ENCODE measurements at regions not wholly inside any gene's neighbourhood (a gene's known extent, or its start where the extent isn't known, plus 50 kb on each side); places are given as distances from the start of the nearest gene placed in this dataset.

- no peaks in the 10 kb centered on the region for H3K27me3 ChIP-seq (replicated peaks in 1 of 4; ENCODE audit: control insufficient read depth in 3 of 4, extremely low read depth in 1 of 4, insufficient read depth in 3 of 4, low read length in 3 of 4)
- no peak overlapping the region for H3K23ac ChIP-seq (ENCODE audit: insufficient read length)
- H3K4ac ChIP-seq (replicated peaks; ENCODE audit: insufficient read length, low read depth, low read length), result no peak overlapping the region
- no peak overlapping the region for H2AK5ac ChIP-seq (ENCODE audit: low read depth, low read length)
- no peaks in the 10 kb centered on the region for H3K23me2 ChIP-seq (ENCODE audit: low read depth, low read length)
- no peak overlapping the region for H3K4me2 ChIP-seq (ENCODE audit: insufficient read depth in 1 of 2, low read depth in 2 of 2, low read length in 2 of 2)
- no peaks in the 10 kb centered on the region for H3K9me3 ChIP-seq (ENCODE audit: insufficient read depth in 2 of 2, low read depth in 1 of 2, low read length in 1 of 2)
- H3K36me3 ChIP-seq (ENCODE audit: control insufficient read depth in 2 of 4, insufficient read depth in 4 of 4, low read length in 3 of 4), result no peaks in the 10 kb centered on the region
- H3K4me3 ChIP-seq (ENCODE audit: extremely low read depth in 1 of 4, insufficient read depth in 2 of 4, low read depth in 3 of 4, low read length in 4 of 4), result no peak overlapping the region
- FAIRE-seq (no peak), DNase-seq (ENCODE audit: low read depth in 1 of 2, low spot score in 2 of 2) (no peak)
- H2BK15ac ChIP-seq (ENCODE audit: low read length), result no peak overlapping the region
- no peaks in the 10 kb centered on the region; a peak in 1 of 7 replicates for H3K4me1 ChIP-seq (replicated peaks in 1 of 4; ENCODE audit: control insufficient read depth in 3 of 4, insufficient read depth in 4 of 4, low read length in 3 of 4)
- H2BK20ac ChIP-seq (ENCODE audit: low read length), result no peak overlapping the region
- H3K27ac ChIP-seq (ENCODE audit: low read depth, low read length), result no peak overlapping the region
- no peak overlapping the region for H2BK5ac ChIP-seq (ENCODE audit: low read depth, low read length)
- H3K9ac ChIP-seq (replicated peaks in 1 of 4; ENCODE audit: extremely low read depth in 1 of 4, low read depth in 3 of 4, low read length in 3 of 4), result no peak overlapping the region
- H3K79me2 ChIP-seq (ENCODE audit: control insufficient read depth in 1 of 2, insufficient read depth in 2 of 2, low read length in 2 of 2), result no peaks in the 10 kb centered on the region
- 91% methylated on average over 4 of the region's 4 CpGs; no CpG with 5 or more reads in 1 of the 2 experiments for WGBS, 2 experiments (ENCODE audit: extremely low coverage in 1 of 2, insufficient coverage in 1 of 2, insufficient read length in 1 of 2, insufficient replicate concordance in 2 of 2, low coverage in 1 of 2, low lambda C conversion rate in 2 of 2, missing lambda C conversion rate in 1 of 2)
- H3K79me1 ChIP-seq (ENCODE audit: low read depth, low read length), result no peaks in the 10 kb centered on the region
- ChIA-PET CTCF (ENCODE audit: partially characterized antibody) (no interaction called here), POLR2A (ENCODE audit: partially characterized antibody) (no interaction called here)
- no peak overlapping the region for H3K56ac ChIP-seq (replicated peaks; ENCODE audit: insufficient read length, low read depth, low read length)
- no peak overlapping the region for H2BK120ac ChIP-seq (replicated peaks; ENCODE audit: low read depth, low read length)
- H4K8ac ChIP-seq (ENCODE audit: extremely low read depth, insufficient read depth, low read length), result no peak overlapping the region
- no peak overlapping the region for H4K5ac ChIP-seq (ENCODE audit: insufficient read length, low read depth, low read length)
- no peak overlapping the region for H2BK12ac ChIP-seq (ENCODE audit: low read depth, low read length)
- no peak overlapping the region for H2AFZ ChIP-seq (ENCODE audit: low read length)
- H4K20me1 ChIP-seq (replicated peaks in 1 of 2; ENCODE audit: control insufficient read depth in 1 of 2, insufficient read depth in 2 of 2, low read length in 2 of 2), result no peaks in the 10 kb centered on the region
- no peak overlapping the region for H3K18ac ChIP-seq (ENCODE audit: extremely low read depth, low read length)
- no peak overlapping the region for H3K14ac ChIP-seq (ENCODE audit: insufficient read length)
- H4K91ac ChIP-seq (replicated peaks; ENCODE audit: insufficient read length, low read length), result no peak overlapping the region
Observed at GRCh38 chr5:156182174-156182967, 144.6 kb upstream of the SGCD start.

Measured in H1 (cell line).